Vagina (tissue), 2 donors: ENCODE measurements at regions not wholly inside any gene's neighbourhood (a gene's known extent, or its start where the extent isn't known, plus 50 kb on each side); places are given as distances from the start of the nearest gene placed in this dataset.

Experiments used
- POLR2AphosphoS5 ChIP-seq, 2 donors: sonication (generic); formaldehyde crosslinking; IDR thresholded peaks; one replicate each; pipeline ENCODE4 v1.9.0; 2017; ENCODE audit warnings: antibody characterized with exemption in 2 of 2, mild to moderate bottlenecking in 2 of 2, low read depth in 1 of 2; ENCODE audit not compliant: insufficient read depth in 1 of 2
- TF ChIP-seq, protein P1 (sequence below), 3 experiments: fragments of 450-650 bp in 2 of 3; fragments of 200-600 bp in 1 of 3; sonication (generic) in 1 of 3; IDR thresholded peaks; one replicate each; pipeline ENCODE4 v1.5.1; 2017 to 2019; ENCODE audit warnings: antibody characterized with exemption in 3 of 3, mild to moderate bottlenecking in 2 of 3, moderate library complexity in 2 of 3

DNA sequence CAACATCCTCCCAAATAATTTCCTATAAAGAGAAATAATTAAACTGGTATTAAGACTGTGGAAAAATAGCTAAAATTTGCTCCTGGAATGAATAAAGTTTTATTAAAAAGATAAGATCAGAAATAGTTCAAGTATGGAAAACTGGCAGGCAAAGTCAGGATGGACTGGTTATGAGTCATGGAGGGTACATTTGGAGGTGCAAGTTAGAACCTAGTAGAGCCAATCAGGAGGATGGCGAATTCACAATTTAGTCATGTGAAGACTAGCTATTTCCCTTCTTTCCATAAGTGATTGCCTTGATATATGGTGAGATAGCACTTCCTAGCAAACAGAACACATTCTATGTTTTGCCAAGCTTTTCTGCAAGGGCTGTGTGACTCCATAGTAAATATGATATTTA is 1303.5 kb downstream of the EFNA5 start:
- TF ChIP-seq POLR2AphosphoS5 (IDR thresholded peaks at IDR 0.05; ENCODE audit: insufficient read depth in 1 of 2, low read depth in 1 of 2) = no peak
- TF ChIP-seq, protein P1, sequence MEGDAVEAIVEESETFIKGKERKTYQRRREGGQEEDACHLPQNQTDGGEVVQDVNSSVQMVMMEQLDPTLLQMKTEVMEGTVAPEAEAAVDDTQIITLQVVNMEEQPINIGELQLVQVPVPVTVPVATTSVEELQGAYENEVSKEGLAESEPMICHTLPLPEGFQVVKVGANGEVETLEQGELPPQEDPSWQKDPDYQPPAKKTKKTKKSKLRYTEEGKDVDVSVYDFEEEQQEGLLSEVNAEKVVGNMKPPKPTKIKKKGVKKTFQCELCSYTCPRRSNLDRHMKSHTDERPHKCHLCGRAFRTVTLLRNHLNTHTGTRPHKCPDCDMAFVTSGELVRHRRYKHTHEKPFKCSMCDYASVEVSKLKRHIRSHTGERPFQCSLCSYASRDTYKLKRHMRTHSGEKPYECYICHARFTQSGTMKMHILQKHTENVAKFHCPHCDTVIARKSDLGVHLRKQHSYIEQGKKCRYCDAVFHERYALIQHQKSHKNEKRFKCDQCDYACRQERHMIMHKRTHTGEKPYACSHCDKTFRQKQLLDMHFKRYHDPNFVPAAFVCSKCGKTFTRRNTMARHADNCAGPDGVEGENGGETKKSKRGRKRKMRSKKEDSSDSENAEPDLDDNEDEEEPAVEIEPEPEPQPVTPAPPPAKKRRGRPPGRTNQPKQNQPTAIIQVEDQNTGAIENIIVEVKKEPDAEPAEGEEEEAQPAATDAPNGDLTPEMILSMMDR (IDR thresholded peaks at IDR 0.05) = no peak
